GM12878 (cell line): ENCODE measurements at regions not wholly inside any gene's neighbourhood (a gene's known extent, or its start where the extent isn't known, plus 50 kb on each side); places are given as distances from the start of the nearest gene placed in this dataset.

Experiments used
- BACH1 ChIP-seq: fragments of 450-650 bp; IDR thresholded peaks from 2 replicates; pipeline ENCODE4 v1.6.1; 2017; ENCODE audit warnings: mild to moderate bottlenecking, borderline replicate concordance
- CBX5 ChIP-seq: sonication (generic); IDR thresholded peaks from 2 replicates; pipeline ENCODE4 v1.6.1; 2016; ENCODE audit warnings: low read depth, moderate library complexity, mild to moderate bottlenecking, inconsistent platforms
- CHD4 ChIP-seq: fragments of 200-600 bp; sonication (generic); IDR thresholded peaks from 2 replicates; pipeline ENCODE4 v1.6.1; 2016; ENCODE audit warnings: mild to moderate bottlenecking
- CREB1 ChIP-seq: IDR thresholded peaks from 2 replicates; pipeline ENCODE4 v1.6.1; 2012; ENCODE audit warnings: low read depth, mild to moderate bottlenecking, inconsistent platforms
- MYC ChIP-seq: IDR thresholded peaks from 2 replicates; pipeline ENCODE4 v1.6.1; 2011; ENCODE audit warnings: mild to moderate bottlenecking, low read length, moderate library complexity, inconsistent platforms; ENCODE audit not compliant: insufficient read depth, insufficient replicate concordance, insufficient read length, severe bottlenecking
- NFYB ChIP-seq: IDR thresholded peaks from 2 replicates; pipeline ENCODE4 v1.6.1; 2011; ENCODE audit warnings: low read depth, mild to moderate bottlenecking, low read length, improper control_type of control experiment, moderate library complexity; ENCODE audit not compliant: insufficient read depth
- STAT1 ChIP-seq: fragments of 450-650 bp; conservative IDR thresholded peaks from 2 replicates; pipeline ENCODE4 v1.6.1; 2014; ENCODE audit warnings: antibody characterized with exemption, mild to moderate bottlenecking
- TF ChIP-seq, protein P1 (sequence below): fragments of 150-350 bp; IDR thresholded peaks from 2 replicates; pipeline ENCODE4 v1.6.1; 2016; ENCODE audit warnings: low read depth, low read length
- TF ChIP-seq, protein P2 (sequence below): fragments of 450-650 bp; IDR thresholded peaks from 2 replicates; pipeline ENCODE4 v1.6.1; 2016; ENCODE audit warnings: mild to moderate bottlenecking, moderate library complexity, borderline replicate concordance
- TF ChIP-seq, protein P3 (sequence below): fragments of 450-650 bp; IDR thresholded peaks from 2 replicates; pipeline ENCODE4 v1.6.1; 2016; ENCODE audit warnings: mild to moderate bottlenecking
- TF ChIP-seq, protein P4 (sequence below): fragments of 450-650 bp; IDR thresholded peaks from 2 replicates; pipeline ENCODE4 v1.6.1; 2017; ENCODE audit warnings: mild to moderate bottlenecking, moderate library complexity

DNA sequence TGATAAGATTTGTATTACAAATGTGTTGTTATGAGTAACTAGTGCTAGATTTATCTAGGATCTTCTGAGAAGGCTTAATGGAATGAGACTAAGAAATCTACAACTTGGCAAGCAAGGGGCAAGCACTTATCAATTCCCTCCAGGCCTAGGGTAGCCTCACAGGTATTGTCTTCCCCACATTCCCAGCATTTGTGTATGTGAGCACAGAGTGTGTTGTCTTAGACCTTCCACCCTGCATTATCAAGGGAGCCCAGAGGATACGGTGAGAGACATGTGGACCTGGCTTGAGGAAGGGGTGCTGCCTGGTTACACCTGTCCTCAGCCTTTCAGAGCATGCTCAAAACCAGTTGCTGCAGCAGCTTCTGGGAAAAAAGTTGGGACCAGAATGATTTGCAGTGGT lies 327.2 kb downstream of the MRPL39 start (continued):
- TF ChIP-seq, protein P1, sequence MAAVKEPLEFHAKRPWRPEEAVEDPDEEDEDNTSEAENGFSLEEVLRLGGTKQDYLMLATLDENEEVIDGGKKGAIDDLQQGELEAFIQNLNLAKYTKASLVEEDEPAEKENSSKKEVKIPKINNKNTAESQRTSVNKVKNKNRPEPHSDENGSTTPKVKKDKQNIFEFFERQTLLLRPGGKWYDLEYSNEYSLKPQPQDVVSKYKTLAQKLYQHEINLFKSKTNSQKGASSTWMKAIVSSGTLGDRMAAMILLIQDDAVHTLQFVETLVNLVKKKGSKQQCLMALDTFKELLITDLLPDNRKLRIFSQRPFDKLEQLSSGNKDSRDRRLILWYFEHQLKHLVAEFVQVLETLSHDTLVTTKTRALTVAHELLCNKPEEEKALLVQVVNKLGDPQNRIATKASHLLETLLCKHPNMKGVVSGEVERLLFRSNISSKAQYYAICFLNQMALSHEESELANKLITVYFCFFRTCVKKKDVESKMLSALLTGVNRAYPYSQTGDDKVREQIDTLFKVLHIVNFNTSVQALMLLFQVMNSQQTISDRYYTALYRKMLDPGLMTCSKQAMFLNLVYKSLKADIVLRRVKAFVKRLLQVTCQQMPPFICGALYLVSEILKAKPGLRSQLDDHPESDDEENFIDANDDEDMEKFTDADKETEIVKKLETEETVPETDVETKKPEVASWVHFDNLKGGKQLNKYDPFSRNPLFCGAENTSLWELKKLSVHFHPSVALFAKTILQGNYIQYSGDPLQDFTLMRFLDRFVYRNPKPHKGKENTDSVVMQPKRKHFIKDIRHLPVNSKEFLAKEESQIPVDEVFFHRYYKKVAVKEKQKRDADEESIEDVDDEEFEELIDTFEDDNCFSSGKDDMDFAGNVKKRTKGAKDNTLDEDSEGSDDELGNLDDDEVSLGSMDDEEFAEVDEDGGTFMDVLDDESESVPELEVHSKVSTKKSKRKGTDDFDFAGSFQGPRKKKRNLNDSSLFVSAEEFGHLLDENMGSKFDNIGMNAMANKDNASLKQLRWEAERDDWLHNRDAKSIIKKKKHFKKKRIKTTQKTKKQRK, result no peak
- TF ChIP-seq STAT1 (no peak), MYC (no peak), CBX5 (no peak), CHD4 (no peak), BACH1 (no peak), NFYB (no peak), CREB1 (no peak)
- TF ChIP-seq, protein P2, sequence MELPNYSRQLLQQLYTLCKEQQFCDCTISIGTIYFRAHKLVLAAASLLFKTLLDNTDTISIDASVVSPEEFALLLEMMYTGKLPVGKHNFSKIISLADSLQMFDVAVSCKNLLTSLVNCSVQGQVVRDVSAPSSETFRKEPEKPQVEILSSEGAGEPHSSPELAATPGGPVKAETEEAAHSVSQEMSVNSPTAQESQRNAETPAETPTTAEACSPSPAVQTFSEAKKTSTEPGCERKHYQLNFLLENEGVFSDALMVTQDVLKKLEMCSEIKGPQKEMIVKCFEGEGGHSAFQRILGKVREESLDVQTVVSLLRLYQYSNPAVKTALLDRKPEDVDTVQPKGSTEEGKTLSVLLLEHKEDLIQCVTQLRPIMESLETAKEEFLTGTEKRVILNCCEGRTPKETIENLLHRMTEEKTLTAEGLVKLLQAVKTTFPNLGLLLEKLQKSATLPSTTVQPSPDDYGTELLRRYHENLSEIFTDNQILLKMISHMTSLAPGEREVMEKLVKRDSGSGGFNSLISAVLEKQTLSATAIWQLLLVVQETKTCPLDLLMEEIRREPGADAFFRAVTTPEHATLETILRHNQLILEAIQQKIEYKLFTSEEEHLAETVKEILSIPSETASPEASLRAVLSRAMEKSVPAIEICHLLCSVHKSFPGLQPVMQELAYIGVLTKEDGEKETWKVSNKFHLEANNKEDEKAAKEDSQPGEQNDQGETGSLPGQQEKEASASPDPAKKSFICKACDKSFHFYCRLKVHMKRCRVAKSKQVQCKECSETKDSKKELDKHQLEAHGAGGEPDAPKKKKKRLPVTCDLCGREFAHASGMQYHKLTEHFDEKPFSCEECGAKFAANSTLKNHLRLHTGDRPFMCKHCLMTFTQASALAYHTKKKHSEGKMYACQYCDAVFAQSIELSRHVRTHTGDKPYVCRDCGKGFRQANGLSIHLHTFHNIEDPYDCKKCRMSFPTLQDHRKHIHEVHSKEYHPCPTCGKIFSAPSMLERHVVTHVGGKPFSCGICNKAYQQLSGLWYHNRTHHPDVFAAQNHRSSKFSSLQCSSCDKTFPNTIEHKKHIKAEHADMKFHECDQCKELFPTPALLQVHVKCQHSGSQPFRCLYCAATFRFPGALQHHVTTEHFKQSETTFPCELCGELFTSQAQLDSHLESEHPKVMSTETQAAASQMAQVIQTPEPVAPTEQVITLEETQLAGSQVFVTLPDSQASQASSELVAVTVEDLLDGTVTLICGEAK, result no peak
- TF ChIP-seq, protein P3, sequence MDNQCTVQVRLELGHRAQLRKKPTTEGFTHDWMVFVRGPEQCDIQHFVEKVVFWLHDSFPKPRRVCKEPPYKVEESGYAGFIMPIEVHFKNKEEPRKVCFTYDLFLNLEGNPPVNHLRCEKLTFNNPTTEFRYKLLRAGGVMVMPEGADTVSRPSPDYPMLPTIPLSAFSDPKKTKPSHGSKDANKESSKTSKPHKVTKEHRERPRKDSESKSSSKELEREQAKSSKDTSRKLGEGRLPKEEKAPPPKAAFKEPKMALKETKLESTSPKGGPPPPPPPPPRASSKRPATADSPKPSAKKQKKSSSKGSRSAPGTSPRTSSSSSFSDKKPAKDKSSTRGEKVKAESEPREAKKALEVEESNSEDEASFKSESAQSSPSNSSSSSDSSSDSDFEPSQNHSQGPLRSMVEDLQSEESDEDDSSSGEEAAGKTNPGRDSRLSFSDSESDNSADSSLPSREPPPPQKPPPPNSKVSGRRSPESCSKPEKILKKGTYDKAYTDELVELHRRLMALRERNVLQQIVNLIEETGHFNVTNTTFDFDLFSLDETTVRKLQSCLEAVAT, result no peak
- TF ChIP-seq, protein P4, sequence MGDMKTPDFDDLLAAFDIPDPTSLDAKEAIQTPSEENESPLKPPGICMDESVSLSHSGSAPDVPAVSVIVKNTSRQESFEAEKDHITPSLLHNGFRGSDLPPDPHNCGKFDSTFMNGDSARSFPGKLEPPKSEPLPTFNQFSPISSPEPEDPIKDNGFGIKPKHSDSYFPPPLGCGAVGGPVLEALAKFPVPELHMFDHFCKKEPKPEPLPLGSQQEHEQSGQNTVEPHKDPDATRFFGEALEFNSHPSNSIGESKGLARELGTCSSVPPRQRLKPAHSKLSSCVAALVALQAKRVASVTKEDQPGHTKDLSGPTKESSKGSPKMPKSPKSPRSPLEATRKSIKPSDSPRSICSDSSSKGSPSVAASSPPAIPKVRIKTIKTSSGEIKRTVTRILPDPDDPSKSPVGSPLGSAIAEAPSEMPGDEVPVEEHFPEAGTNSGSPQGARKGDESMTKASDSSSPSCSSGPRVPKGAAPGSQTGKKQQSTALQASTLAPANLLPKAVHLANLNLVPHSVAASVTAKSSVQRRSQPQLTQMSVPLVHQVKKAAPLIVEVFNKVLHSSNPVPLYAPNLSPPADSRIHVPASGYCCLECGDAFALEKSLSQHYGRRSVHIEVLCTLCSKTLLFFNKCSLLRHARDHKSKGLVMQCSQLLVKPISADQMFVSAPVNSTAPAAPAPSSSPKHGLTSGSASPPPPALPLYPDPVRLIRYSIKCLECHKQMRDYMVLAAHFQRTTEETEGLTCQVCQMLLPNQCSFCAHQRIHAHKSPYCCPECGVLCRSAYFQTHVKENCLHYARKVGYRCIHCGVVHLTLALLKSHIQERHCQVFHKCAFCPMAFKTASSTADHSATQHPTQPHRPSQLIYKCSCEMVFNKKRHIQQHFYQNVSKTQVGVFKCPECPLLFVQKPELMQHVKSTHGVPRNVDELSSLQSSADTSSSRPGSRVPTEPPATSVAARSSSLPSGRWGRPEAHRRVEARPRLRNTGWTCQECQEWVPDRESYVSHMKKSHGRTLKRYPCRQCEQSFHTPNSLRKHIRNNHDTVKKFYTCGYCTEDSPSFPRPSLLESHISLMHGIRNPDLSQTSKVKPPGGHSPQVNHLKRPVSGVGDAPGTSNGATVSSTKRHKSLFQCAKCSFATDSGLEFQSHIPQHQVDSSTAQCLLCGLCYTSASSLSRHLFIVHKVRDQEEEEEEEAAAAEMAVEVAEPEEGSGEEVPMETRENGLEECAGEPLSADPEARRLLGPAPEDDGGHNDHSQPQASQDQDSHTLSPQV, result no peak
